Progenitor cell of endocrine pancreas (in vitro differentiated cells): ENCODE measurements at regions not wholly inside any gene's neighbourhood (a gene's known extent, or its start where the extent isn't known, plus 50 kb on each side); places are given as distances from the start of the nearest gene placed in this dataset.

Source experiments
- DNase-seq: peaks from one replicate; pipeline ENCODE4 v3.0.0; 2021; ENCODE audit warnings: low spot score; ENCODE audit not compliant: unreplicated experiment
- H3K27ac Mint-ChIP-seq: 2 replicates; pipeline ENCODE4 v1.8.0; 2021; ENCODE audit warnings: mild to moderate bottlenecking, moderate library complexity, mixed read lengths
- H3K27me3 Mint-ChIP-seq: 2 replicates; pipeline ENCODE4 v1.8.0; 2021; ENCODE audit warnings: mixed read lengths
- H3K36me3 Mint-ChIP-seq: 2 replicates; pipeline ENCODE4 v1.8.0; 2022; ENCODE audit warnings: mixed read lengths; ENCODE audit not compliant: insufficient read depth
- H3K4me1 Mint-ChIP-seq: 2 replicates; pipeline ENCODE4 v1.8.0; 2021; ENCODE audit warnings: low read depth, mixed read lengths
- H3K4me3 Mint-ChIP-seq: 2 replicates; pipeline ENCODE4 v1.8.0; 2021; ENCODE audit warnings: low read depth, mild to moderate bottlenecking, moderate library complexity, mixed read lengths
- H3K9me3 Mint-ChIP-seq: 2 replicates; pipeline ENCODE4 v1.8.0; 2021; ENCODE audit warnings: low read depth, mixed read lengths
- CTCF ChIP-seq: fragments of 200-600 bp; sonication (generic); IDR thresholded peaks from one replicate; pipeline ENCODE4 v1.5.0; 2021; ENCODE audit warnings: antibody characterized with exemption, mild to moderate bottlenecking; ENCODE audit not compliant: unreplicated experiment

- Mint-ChIP-seq H3K4me1 (no peaks in the 10 kb centered on the region), H3K27me3 (no peaks in the 10 kb centered on the region)
These were observed 308.2 kb upstream of the EMCN start for GRCh38 chr4:100826067-100826466.

GRCh38 chr4:100823993-100824323, 306.1 kb upstream of the EMCN start:
- Mint-ChIP-seq H3K4me1 (no peaks in the 10 kb centered on the region), H3K9me3 (no peaks in the 10 kb centered on the region), H3K27ac (no peak overlapping the region), H3K4me3 (no peak overlapping the region), H3K36me3 (no peaks in the 10 kb centered on the region), H3K27me3 (no peaks in the 10 kb centered on the region)
- no peak for DNase-seq
- no peak for TF ChIP-seq CTCF

More at GRCh38 chr4:100826067-100826466, 308.2 kb upstream of the EMCN start:
- Mint-ChIP-seq H3K4me3 (no peak overlapping the region), H3K9me3 (peaks cover 8% of the 10 kb centered on the region), H3K27ac (no peak overlapping the region), H3K36me3 (no peaks in the 10 kb centered on the region)
- TF ChIP-seq CTCF, result no peak
- DNase-seq, result no peak

GRCh38 chr4:100823066-100823992, 305.5 kb upstream of the EMCN start:
- Mint-ChIP-seq H3K4me3 (no peak overlapping the region), H3K27ac (no peak overlapping the region), H3K36me3 (no peaks in the 10 kb centered on the region), H3K27me3 (no peaks in the 10 kb centered on the region), H3K9me3 (no peaks in the 10 kb centered on the region), H3K4me1 (no peaks in the 10 kb centered on the region)
- TF ChIP-seq CTCF, result no peak
- DNase-seq, result no peak

- H3K27me3 Mint-ChIP-seq, result no peaks in the 10 kb centered on the region
- H3K27ac Mint-ChIP-seq, result no peak overlapping the region
- H3K36me3 Mint-ChIP-seq, result no peaks in the 10 kb centered on the region
- H3K9me3 Mint-ChIP-seq, result no peaks in the 10 kb centered on the region
- no peaks in the 10 kb centered on the region for H3K4me1 Mint-ChIP-seq
- H3K4me3 Mint-ChIP-seq, result no peak overlapping the region
- DNase-seq, result no peak
- no peak for TF ChIP-seq CTCF
These were observed 302.4 kb upstream of the EMCN start for GRCh38 chr4:100820249-100820648.

- no peaks in the 10 kb centered on the region for H3K4me1 Mint-ChIP-seq
- H3K27ac Mint-ChIP-seq, result no peak overlapping the region
- no peaks in the 10 kb centered on the region for H3K9me3 Mint-ChIP-seq
- H3K4me3 Mint-ChIP-seq, result no peak overlapping the region
- H3K36me3 Mint-ChIP-seq, result no peaks in the 10 kb centered on the region
- no peak for DNase-seq
- no peaks in the 10 kb centered on the region for H3K27me3 Mint-ChIP-seq
- no peak for TF ChIP-seq CTCF
These were observed 301.7 kb upstream of the EMCN start for GRCh38 chr4:100819505-100819904.
